ENCODE measurements at regions not wholly inside any gene's neighbourhood (a gene's known extent, or its start where the extent isn't known, plus 50 kb on each side); places are given as distances from the start of the nearest gene placed in this dataset.

DNA sequence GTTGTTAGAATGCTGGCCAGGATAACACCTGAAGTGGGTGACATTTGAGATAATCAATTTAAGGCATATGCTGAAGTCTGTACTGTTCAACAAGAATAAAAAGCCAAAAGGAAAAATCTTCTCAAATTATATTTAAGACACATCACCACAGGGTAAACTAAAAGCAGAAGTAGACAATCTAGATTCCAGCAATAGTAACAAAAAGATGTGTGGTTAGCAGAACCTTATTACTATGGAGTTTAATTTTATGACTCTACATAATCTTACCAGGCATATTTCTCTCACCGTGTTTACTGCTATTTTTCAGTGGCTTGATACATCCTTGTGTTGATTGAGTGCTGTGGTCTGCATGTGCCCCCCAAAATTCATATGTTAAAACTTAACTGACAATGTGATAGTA lies 300.4 kb upstream of the ZP4 start:
- TF ChIP-seq CTCF (IDR thresholded peaks at IDR 0.05) (no peak), SP1 (CRISPR knock-in tag; conservative IDR thresholded peaks at IDR 0.05) (no peak), NR2C2 (CRISPR knock-in tag; IDR thresholded peaks at IDR 0.05) (no peak), TCF7 (CRISPR knock-in tag; IDR thresholded peaks at IDR 0.05; ENCODE audit: low read depth) (no peak), IRF1 (CRISPR knock-in tag; IDR thresholded peaks at IDR 0.05) (no peak), E2F4 (CRISPR knock-in tag; IDR thresholded peaks at IDR 0.05; ENCODE audit: borderline replicate concordance, low read depth) (no peak), ESRRA (CRISPR knock-in tag; IDR thresholded peaks at IDR 0.05; ENCODE audit: borderline replicate concordance) (no peak), TP53 (CRISPR knock-in tag; IDR thresholded peaks at IDR 0.05) (no peak), ELF4 (CRISPR knock-in tag; IDR thresholded peaks at IDR 0.05; ENCODE audit: low read depth) (no peak), ZNF281 (CRISPR knock-in tag; IDR thresholded peaks at IDR 0.05) (no peak)
- TF ChIP-seq, protein P1, sequence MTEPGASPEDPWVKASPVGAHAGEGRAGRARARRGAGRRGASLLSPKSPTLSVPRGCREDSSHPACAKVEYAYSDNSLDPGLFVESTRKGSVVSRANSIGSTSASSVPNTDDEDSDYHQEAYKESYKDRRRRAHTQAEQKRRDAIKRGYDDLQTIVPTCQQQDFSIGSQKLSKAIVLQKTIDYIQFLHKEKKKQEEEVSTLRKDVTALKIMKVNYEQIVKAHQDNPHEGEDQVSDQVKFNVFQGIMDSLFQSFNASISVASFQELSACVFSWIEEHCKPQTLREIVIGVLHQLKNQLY (CRISPR knock-in tag; IDR thresholded peaks at IDR 0.05), result no peak
- TF ChIP-seq, protein P2, sequence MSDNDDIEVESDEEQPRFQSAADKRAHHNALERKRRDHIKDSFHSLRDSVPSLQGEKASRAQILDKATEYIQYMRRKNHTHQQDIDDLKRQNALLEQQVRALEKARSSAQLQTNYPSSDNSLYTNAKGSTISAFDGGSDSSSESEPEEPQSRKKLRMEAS (CRISPR knock-in tag; IDR thresholded peaks at IDR 0.05), result no peak
